K562 (cell line): ENCODE measurements at regions not wholly inside any gene's neighbourhood (a gene's known extent, or its start where the extent isn't known, plus 50 kb on each side); places are given as distances from the start of the nearest gene placed in this dataset.

Experiments used
- ATF6 ChIP-seq: sonication (generic); formaldehyde crosslinking; IDR thresholded peaks from 2 replicates; pipeline ENCODE4 v1.4.0; 2020; ENCODE audit warnings: mild to moderate bottlenecking, missing genetic modification reagents
- BHLHE40 ChIP-seq: IDR thresholded peaks from 2 replicates; pipeline ENCODE4 v1.6.1; 2011; ENCODE audit warnings: low read length, improper control_type of control experiment
- CBFB ChIP-seq: sonication (generic); formaldehyde crosslinking; IDR thresholded peaks from 2 replicates; pipeline ENCODE4 v1.4.0; 2020; ENCODE audit warnings: mild to moderate bottlenecking, missing genetic modification reagents
- CTCF ChIP-seq, 3 experiments: IDR thresholded peaks in 2 of 3; conservative IDR thresholded peaks in 1 of 3; 2 replicates each; pipeline ENCODE4 v1.5.1; 2011 to 2012; ENCODE audit warnings: low read length in 3 of 3, mild to moderate bottlenecking in 3 of 3, control low read depth in 2 of 3, improper control_type of control experiment in 1 of 3, inconsistent platforms in 1 of 3, low read depth in 1 of 3, mixed read lengths in 1 of 3, moderate library complexity in 1 of 3; ENCODE audit not compliant: insufficient read depth in 2 of 3
- DPF2 ChIP-seq: fragments of 450-650 bp; IDR thresholded peaks from 2 replicates; pipeline ENCODE4 v1.6.1; 2016
- EZH2 ChIP-seq: IDR thresholded peaks from 2 replicates; pipeline ENCODE4 v1.6.1; 2012; ENCODE audit warnings: low read depth, mild to moderate bottlenecking, inconsistent platforms, low read length, borderline replicate concordance
- POLR2A ChIP-seq: fragments of 450-650 bp; conservative IDR thresholded peaks from 2 replicates; pipeline ENCODE4 v1.6.1; 2016
- SETDB1 ChIP-seq: IDR thresholded peaks from one replicate; pipeline ENCODE4 v1.6.1; 2012; ENCODE audit warnings: low read length, control low read depth, inconsistent platforms
- TF ChIP-seq, protein P1 (sequence below): fragments of 450-650 bp; IDR thresholded peaks from 2 replicates; pipeline ENCODE4 v1.6.1; 2016; ENCODE audit warnings: missing biosample characterization, missing genetic modification characterization

- TF ChIP-seq SETDB1 (no peak), BHLHE40 (no peak), CTCF (IDR thresholded peaks at IDR 0.05 in 2 of 3, conservative IDR thresholded peaks at IDR 0.05 in 1 of 3; ENCODE audit: insufficient read depth in 2 of 3, low read depth in 1 of 3, low read length in 3 of 3) (no peak), ATF6 (CRISPR knock-in tag) (no peak), DPF2 (no peak), POLR2A (no peak), EZH2 (no peak), CBFB (no peak)
- TF ChIP-seq, protein P1, sequence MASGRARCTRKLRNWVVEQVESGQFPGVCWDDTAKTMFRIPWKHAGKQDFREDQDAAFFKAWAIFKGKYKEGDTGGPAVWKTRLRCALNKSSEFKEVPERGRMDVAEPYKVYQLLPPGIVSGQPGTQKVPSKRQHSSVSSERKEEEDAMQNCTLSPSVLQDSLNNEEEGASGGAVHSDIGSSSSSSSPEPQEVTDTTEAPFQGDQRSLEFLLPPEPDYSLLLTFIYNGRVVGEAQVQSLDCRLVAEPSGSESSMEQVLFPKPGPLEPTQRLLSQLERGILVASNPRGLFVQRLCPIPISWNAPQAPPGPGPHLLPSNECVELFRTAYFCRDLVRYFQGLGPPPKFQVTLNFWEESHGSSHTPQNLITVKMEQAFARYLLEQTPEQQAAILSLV (tag) = no peak
Observed at GRCh38 chr12:78641837-78642423, 222.6 kb upstream of the SYT1 start.
